ENCODE measurements at regions not wholly inside any gene's neighbourhood (a gene's known extent, or its start where the extent isn't known, plus 50 kb on each side); places are given as distances from the start of the nearest gene placed in this dataset.

- intact Hi-C loops (cut with DNase I), result no loop called here
- 69 to 79% (median 75%) methylated on average over 3 of the region's 3 CpGs for WGBS, 4 donors
- H3K27ac ChIP-seq, result no peak overlapping the region
- TF ChIP-seq CTCF (IDR thresholded peaks at IDR 0.05) (no peak), POLR2A (IDR thresholded peaks at IDR 0.05) (no peak)
- no peaks in the 10 kb centered on the region for H3K27me3 ChIP-seq
- peaks cover 0 to 5% (median 0%) of the 10 kb centered on the region in 12 donors for H3K4me1 ChIP-seq
- H3K9me3 ChIP-seq, result no peaks in the 10 kb centered on the region
- no peak overlapping the region for H3K4me3 ChIP-seq
- no peaks in the 10 kb centered on the region for H3K36me3 ChIP-seq
- DNase-seq, result no peak
- no peak for ATAC-seq
Observed at GRCh38 chr5:5667136-5667554, 244.7 kb downstream of the ICE1 start.

DNA sequence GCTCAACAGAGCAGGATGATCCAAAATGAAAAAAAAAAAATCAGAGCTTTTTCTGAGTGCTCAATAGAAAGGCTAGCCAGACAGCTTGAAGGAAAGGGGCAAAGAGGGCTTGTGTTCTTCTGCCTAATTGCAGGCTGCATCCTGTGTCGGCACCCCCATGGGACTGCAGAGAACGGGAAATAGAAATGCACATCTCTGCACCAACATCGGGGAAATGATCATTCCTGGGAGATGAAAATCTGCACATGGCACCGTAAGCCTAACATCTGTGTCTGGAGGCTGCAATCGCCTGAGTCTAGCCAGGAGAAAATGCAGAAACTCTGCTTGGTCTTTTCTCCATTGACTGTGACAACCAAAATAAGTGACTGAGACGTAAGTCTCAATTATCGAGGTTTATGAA lies 243.9 kb downstream of the ICE1 start:
- H3K36me3 ChIP-seq, result no peaks in the 10 kb centered on the region
- ATAC-seq, result no peak
- H3K4me1 ChIP-seq, result peaks cover 0 to 5% (median 0%) of the 10 kb centered on the region in 12 donors
- H3K9me3 ChIP-seq, result no peaks in the 10 kb centered on the region
- H3K4me3 ChIP-seq, result no peak overlapping the region
- 58 to 77% (median 65%) methylated on average over 7 of the region's 7 CpGs for WGBS, 4 donors
- intact Hi-C loops (cut with DNase I), result no loop called here
- no peak overlapping the region for H3K27ac ChIP-seq
- no peaks in the 10 kb centered on the region for H3K27me3 ChIP-seq
- DNase-seq, result no peak
- TF ChIP-seq POLR2A (IDR thresholded peaks at IDR 0.05), result no peak
- TF ChIP-seq CTCF (IDR thresholded peaks at IDR 0.05), result no peak

DNA sequence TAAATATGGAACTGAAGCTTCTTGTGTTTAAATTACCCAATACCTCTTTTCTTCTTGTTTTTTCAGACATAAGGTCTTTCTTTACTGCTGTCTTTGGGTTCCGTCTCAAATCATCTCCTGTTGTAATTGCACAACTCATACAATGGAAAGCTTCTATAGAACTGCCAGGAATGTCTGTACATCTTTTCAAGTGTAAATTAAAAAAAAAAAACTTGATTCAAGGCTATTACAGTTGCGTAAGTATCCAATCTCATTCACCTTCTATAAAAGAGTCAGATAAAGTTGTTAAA lies 243.5 kb downstream of the ICE1 start:
- Histone ChIP-seq H3K27ac (no peak overlapping the region), H3K27me3 (no peaks in the 10 kb centered on the region), H3K4me1 (peaks cover 0 to 5% (median 0%) of the 10 kb centered on the region in 12 donors), H3K36me3 (no peaks in the 10 kb centered on the region), H3K4me3 (no peak overlapping the region), H3K9me3 (no peaks in the 10 kb centered on the region)
- intact Hi-C loops (cut with DNase I), result no loop called here
- DNase-seq (no peak), ATAC-seq (no peak)
- 84 to 91% (median 87%) methylated on average over 2 of the region's 2 CpGs for WGBS, 4 donors
- no peak for TF ChIP-seq POLR2A (IDR thresholded peaks at IDR 0.05)
- TF ChIP-seq CTCF (IDR thresholded peaks at IDR 0.05), result no peak

DNA sequence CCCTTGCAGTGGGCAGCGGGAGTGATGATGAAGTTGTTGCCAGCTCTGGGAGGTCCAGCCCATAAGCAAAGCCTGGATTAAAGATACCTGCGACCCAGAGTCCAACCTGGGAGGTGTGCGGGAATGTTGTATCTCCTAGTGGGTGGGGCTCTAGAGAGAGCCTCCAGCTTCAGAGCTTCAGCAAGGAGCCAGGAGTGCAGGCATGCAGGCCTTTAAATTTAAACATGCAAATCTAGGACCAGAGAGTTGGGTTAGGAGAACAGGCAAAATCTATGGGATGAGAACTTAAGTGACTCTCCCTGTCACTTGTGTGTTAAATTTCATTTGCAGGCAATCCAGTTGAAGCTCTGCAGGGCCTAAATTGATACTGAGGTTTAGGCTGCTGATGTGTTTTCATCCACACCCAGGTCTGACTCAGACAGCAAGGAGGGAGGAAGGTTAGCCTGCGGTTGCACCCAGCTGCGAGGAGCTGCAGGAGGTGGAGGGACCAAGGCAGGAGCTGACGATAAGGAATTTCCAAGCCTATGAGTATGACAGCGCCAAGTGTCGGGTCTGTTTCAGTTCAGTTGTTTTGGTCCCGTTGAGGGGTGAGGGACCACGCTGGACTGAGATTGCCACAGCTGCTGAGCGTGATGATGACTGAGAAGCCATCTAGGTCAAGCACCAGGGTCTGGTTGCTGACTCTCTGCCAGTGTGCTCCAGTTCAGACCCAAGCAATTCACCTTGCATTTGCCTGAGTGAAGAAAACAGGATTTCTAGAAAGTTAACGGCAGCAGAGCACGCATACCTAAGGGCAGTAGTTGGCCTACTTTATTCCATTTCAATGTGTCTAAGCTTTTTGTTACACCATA lies 243.0 kb downstream of the ICE1 start:
- Histone ChIP-seq H3K36me3 (no peaks in the 10 kb centered on the region), H3K4me1 (peaks cover 0 to 5% (median 0%) of the 10 kb centered on the region in 12 donors), H3K4me3 (no peak overlapping the region), H3K27ac (no peak overlapping the region), H3K27me3 (no peaks in the 10 kb centered on the region), H3K9me3 (no peaks in the 10 kb centered on the region)
- 78 to 85% (median 80%) methylated on average over 11 to 13 of the region's 13 CpGs for WGBS, 4 donors
- ATAC-seq, result peak in 1 of 4 donors; percentile 31
- no peak for DNase-seq
- TF ChIP-seq POLR2A (IDR thresholded peaks at IDR 0.05), result no peak
- no peak for TF ChIP-seq CTCF (IDR thresholded peaks at IDR 0.05)
- intact Hi-C loops (cut with DNase I), result no loop called here

Measured in heart left ventricle (tissue), 16 donors.